ENCODE measurements at regions not wholly inside any gene's neighbourhood (a gene's known extent, or its start where the extent isn't known, plus 50 kb on each side); places are given as distances from the start of the nearest gene placed in this dataset.
"Not testable (repeated sequence)": the region's sequence is repeated elsewhere in the genome, so short reads cannot be mapped to it uniquely, and the experiment has no call there.

GRCh38 chr13:47892374-47892773, 108.7 kb downstream of the SUCLA2 start:
- Mint-ChIP-seq H3K27me3 (ENCODE audit: low read depth in 2 of 2) (no peaks in the 10 kb centered on the region), H3K27ac (no peak overlapping the region), H3K4me3 (no peak overlapping the region), H3K9me3 (no peaks in the 10 kb centered on the region), H3K4me1 (peaks cover 0 to 4% of the 10 kb centered on the region in 2 donors), H3K36me3 (no peaks in the 10 kb centered on the region)
- TF ChIP-seq CTCF (IDR thresholded peaks at IDR 0.05), result no peak
- Histone ChIP-seq H3K36me3 (ENCODE audit: control insufficient read depth, insufficient read depth, low read length) (no peaks in the 10 kb centered on the region), H3K9me3 (ENCODE audit: control insufficient read depth, insufficient read depth, low read length) (no peaks in the 10 kb centered on the region), H3K27ac (ENCODE audit: low read length) (no peak overlapping the region), H3K4me1 (ENCODE audit: control insufficient read depth, insufficient read depth, low read length) (no peaks in the 10 kb centered on the region), H3K4me3 (ENCODE audit: low read length) (no peak overlapping the region), H3K27me3 (ENCODE audit: control insufficient read depth, insufficient read depth, low read length) (no peaks in the 10 kb centered on the region)
- intact Hi-C loops (cut with micrococcal nuclease), result no loop called here
- ATAC-seq (no peak), DNase-seq (no peak)
- WGBS (ENCODE audit: insufficient coverage), result 78% methylated on average over 6 of the region's 6 CpGs

- Histone ChIP-seq H3K4me1 (ENCODE audit: control insufficient read depth, insufficient read depth, low read length) (no peaks in the 10 kb centered on the region), H3K36me3 (ENCODE audit: control insufficient read depth, insufficient read depth, low read length) (no peaks in the 10 kb centered on the region), H3K9me3 (ENCODE audit: control insufficient read depth, insufficient read depth, low read length) (no peaks in the 10 kb centered on the region), H3K27me3 (ENCODE audit: control insufficient read depth, insufficient read depth, low read length) (no peaks in the 10 kb centered on the region), H3K27ac (ENCODE audit: low read length) (no peak overlapping the region), H3K4me3 (ENCODE audit: low read length) (no peak overlapping the region)
- no peak overlapping the region for H3K4me3 Mint-ChIP-seq
- no peaks in the 10 kb centered on the region for H3K9me3 Mint-ChIP-seq
- H3K27me3 Mint-ChIP-seq (ENCODE audit: low read depth in 2 of 2), result no peaks in the 10 kb centered on the region
- H3K36me3 Mint-ChIP-seq, result no peaks in the 10 kb centered on the region
- no peak for DNase-seq
- intact Hi-C loops (cut with micrococcal nuclease), result no loop called here
- no peak overlapping the region for H3K27ac Mint-ChIP-seq
- no peak for ATAC-seq
- no peak for TF ChIP-seq CTCF (IDR thresholded peaks at IDR 0.05)
- H3K4me1 Mint-ChIP-seq, result peaks cover 0 to 11% of the 10 kb centered on the region in 2 donors
Measured at GRCh38 chr13:47890146-47890814, 110.8 kb downstream of the SUCLA2 start.

- H3K9me3 Mint-ChIP-seq, result no peaks in the 10 kb centered on the region
- intact Hi-C loops (cut with micrococcal nuclease), result no loop called here
- no peak overlapping the region for H3K4me3 ChIP-seq (ENCODE audit: low read length)
- H3K4me1 ChIP-seq (ENCODE audit: control insufficient read depth, insufficient read depth, low read length), result no peaks in the 10 kb centered on the region
- H3K27ac ChIP-seq (ENCODE audit: low read length), result no peak overlapping the region
- no peaks in the 10 kb centered on the region for H3K36me3 Mint-ChIP-seq
- no peaks in the 10 kb centered on the region for H3K27me3 Mint-ChIP-seq (ENCODE audit: low read depth in 2 of 2)
- no peak overlapping the region for H3K4me3 Mint-ChIP-seq
- H3K9me3 ChIP-seq (ENCODE audit: control insufficient read depth, insufficient read depth, low read length), result no peaks in the 10 kb centered on the region
- DNase-seq, result no peak
- no peaks in the 10 kb centered on the region for H3K36me3 ChIP-seq (ENCODE audit: control insufficient read depth, insufficient read depth, low read length)
- ATAC-seq, result no peak
- H3K4me1 Mint-ChIP-seq, result peaks cover 0 to 7% of the 10 kb centered on the region in 2 donors
- no peak overlapping the region for H3K27ac Mint-ChIP-seq
- no peak for TF ChIP-seq CTCF (IDR thresholded peaks at IDR 0.05)
- 94% methylated on average over 4 of the region's 4 CpGs for WGBS (ENCODE audit: insufficient coverage)
- H3K27me3 ChIP-seq (ENCODE audit: control insufficient read depth, insufficient read depth, low read length), result no peaks in the 10 kb centered on the region
Measured at GRCh38 chr13:47886314-47886713, 114.8 kb downstream of the SUCLA2 start.

- H3K27ac Mint-ChIP-seq, result no peak overlapping the region
- peaks cover 16% of the 10 kb centered on the region for H3K36me3 Mint-ChIP-seq
- no peak overlapping the region for H3K4me3 Mint-ChIP-seq
- no peaks in the 10 kb centered on the region for H3K4me1 ChIP-seq (ENCODE audit: control insufficient read depth, insufficient read depth, low read length)
- intact Hi-C loops (cut with micrococcal nuclease), result no loop called here
- no peak overlapping the region for H3K4me3 ChIP-seq (ENCODE audit: low read length)
- H3K27me3 Mint-ChIP-seq (ENCODE audit: low read depth in 2 of 2), result peaks cover 0 to 4% of the 10 kb centered on the region in 2 donors
- no peaks in the 10 kb centered on the region for H3K27me3 ChIP-seq (ENCODE audit: control insufficient read depth, insufficient read depth, low read length)
- DNase-seq (no peak), ATAC-seq (no peak)
- TF ChIP-seq CTCF (IDR thresholded peaks at IDR 0.05), result no peak
- no peak overlapping the region for H3K27ac ChIP-seq (ENCODE audit: low read length)
- no peaks in the 10 kb centered on the region for H3K36me3 ChIP-seq (ENCODE audit: control insufficient read depth, insufficient read depth, low read length)
- H3K4me1 Mint-ChIP-seq, result no peaks in the 10 kb centered on the region
- peaks cover 11% of the 10 kb centered on the region for H3K9me3 ChIP-seq (ENCODE audit: control insufficient read depth, insufficient read depth, low read length)
- no CpG with 5 or more reads among the region's 1 CpG for WGBS (ENCODE audit: insufficient coverage)
- H3K9me3 Mint-ChIP-seq, result peaks cover 0 to 20% of the 10 kb centered on the region in 2 donors
Measured at GRCh38 chr13:47875201-47875600, 125.9 kb downstream of the SUCLA2 start.

GRCh38 chr13:47873987-47874386, 127.1 kb downstream of the SUCLA2 start:
- DNase-seq; H3K27me3 Mint-ChIP-seq (ENCODE audit: low read depth in 2 of 2); H3K27ac Mint-ChIP-seq; H3K4me1 Mint-ChIP-seq; H3K36me3 ChIP-seq (ENCODE audit: control insufficient read depth, insufficient read depth, low read length); H3K27ac ChIP-seq (ENCODE audit: low read length); H3K4me1 ChIP-seq (ENCODE audit: control insufficient read depth, insufficient read depth, low read length); intact Hi-C loops (cut with micrococcal nuclease); H3K27me3 ChIP-seq (ENCODE audit: control insufficient read depth, insufficient read depth, low read length); H3K4me3 ChIP-seq (ENCODE audit: low read length); ATAC-seq; H3K4me3 Mint-ChIP-seq: not testable (repeated sequence)
- H3K9me3 ChIP-seq (ENCODE audit: control insufficient read depth, insufficient read depth, low read length), result peaks cover 11% of the 10 kb centered on the region
- peaks cover 0 to 20% of the 10 kb centered on the region in 2 donors for H3K9me3 Mint-ChIP-seq
- peaks cover 16% of the 10 kb centered on the region for H3K36me3 Mint-ChIP-seq
